ENCODE measurements at regions not wholly inside any gene's neighbourhood (a gene's known extent, or its start where the extent isn't known, plus 50 kb on each side); places are given as distances from the start of the nearest gene placed in this dataset.

DNA sequence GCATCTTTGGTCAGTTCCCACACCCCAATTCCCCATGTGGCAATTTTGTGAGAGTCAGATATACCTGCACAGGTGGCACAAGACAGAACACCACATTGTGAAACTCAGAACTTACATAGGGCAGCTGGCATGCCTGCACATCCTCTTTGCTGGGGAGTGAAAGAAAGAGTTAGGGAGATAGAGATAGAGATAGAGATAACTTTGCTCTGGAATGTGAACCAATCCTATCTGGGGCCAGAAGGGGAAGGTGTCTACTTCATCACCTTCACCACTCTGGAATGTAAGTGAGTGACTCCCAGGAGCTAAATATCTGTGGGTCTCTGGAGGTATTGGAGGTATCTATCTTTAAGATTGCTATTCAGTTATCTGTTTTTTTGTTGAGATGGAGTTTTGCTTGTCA lies 289.2 kb downstream of the OGFRL1 start:
- TF ChIP-seq, protein P1, sequence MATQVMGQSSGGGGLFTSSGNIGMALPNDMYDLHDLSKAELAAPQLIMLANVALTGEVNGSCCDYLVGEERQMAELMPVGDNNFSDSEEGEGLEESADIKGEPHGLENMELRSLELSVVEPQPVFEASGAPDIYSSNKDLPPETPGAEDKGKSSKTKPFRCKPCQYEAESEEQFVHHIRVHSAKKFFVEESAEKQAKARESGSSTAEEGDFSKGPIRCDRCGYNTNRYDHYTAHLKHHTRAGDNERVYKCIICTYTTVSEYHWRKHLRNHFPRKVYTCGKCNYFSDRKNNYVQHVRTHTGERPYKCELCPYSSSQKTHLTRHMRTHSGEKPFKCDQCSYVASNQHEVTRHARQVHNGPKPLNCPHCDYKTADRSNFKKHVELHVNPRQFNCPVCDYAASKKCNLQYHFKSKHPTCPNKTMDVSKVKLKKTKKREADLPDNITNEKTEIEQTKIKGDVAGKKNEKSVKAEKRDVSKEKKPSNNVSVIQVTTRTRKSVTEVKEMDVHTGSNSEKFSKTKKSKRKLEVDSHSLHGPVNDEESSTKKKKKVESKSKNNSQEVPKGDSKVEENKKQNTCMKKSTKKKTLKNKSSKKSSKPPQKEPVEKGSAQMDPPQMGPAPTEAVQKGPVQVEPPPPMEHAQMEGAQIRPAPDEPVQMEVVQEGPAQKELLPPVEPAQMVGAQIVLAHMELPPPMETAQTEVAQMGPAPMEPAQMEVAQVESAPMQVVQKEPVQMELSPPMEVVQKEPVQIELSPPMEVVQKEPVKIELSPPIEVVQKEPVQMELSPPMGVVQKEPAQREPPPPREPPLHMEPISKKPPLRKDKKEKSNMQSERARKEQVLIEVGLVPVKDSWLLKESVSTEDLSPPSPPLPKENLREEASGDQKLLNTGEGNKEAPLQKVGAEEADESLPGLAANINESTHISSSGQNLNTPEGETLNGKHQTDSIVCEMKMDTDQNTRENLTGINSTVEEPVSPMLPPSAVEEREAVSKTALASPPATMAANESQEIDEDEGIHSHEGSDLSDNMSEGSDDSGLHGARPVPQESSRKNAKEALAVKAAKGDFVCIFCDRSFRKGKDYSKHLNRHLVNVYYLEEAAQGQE (IDR thresholded peaks at IDR 0.05; ENCODE audit: insufficient read depth in 1 of 2, low read depth in 2 of 2, low read length in 2 of 2), result no peak
- no peak for TF ChIP-seq FOXP2 (optimal IDR thresholded peaks at IDR 0.05; ENCODE audit: borderline replicate concordance, extremely low read depth, extremely low read length, insufficient read depth)
- TF ChIP-seq TAF1 (IDR thresholded peaks at IDR 0.05; ENCODE audit: borderline replicate concordance, insufficient read depth, low read length), result no peak
- no peak for TF ChIP-seq SIN3A (IDR thresholded peaks at IDR 0.05; ENCODE audit: borderline replicate concordance, insufficient read depth, low read length)
- TF ChIP-seq POLR2AphosphoS5 (IDR thresholded peaks at IDR 0.05; ENCODE audit: low read depth, low read length), result no peak

DNA sequence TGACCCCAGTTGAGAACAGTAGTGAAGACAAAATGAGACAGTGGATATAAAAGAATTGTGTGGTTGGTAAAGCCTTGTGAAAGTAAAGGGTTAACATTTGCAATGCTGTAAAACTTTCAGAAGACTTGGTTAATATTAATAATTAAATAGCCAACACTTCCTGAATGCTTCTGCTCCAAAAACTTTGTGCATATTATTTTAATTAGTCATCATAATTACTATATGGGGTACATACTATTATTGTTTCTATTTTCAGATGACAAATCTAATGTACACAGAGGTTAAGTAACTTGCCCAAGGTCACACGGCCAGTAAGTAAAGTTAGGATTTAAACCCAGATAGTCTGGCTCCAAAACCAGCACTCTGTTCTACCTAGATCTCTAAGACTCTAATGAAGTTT lies 291.3 kb downstream of the OGFRL1 start:
- no peak for TF ChIP-seq FOXP2 (optimal IDR thresholded peaks at IDR 0.05; ENCODE audit: borderline replicate concordance, extremely low read depth, extremely low read length, insufficient read depth)
- TF ChIP-seq, protein P1 (IDR thresholded peaks at IDR 0.05; ENCODE audit: insufficient read depth in 1 of 2, low read depth in 2 of 2, low read length in 2 of 2), result no peak
- TF ChIP-seq POLR2AphosphoS5 (IDR thresholded peaks at IDR 0.05; ENCODE audit: low read depth, low read length), result no peak
- no peak for TF ChIP-seq TAF1 (IDR thresholded peaks at IDR 0.05; ENCODE audit: borderline replicate concordance, insufficient read depth, low read length)
- no peak for TF ChIP-seq SIN3A (IDR thresholded peaks at IDR 0.05; ENCODE audit: borderline replicate concordance, insufficient read depth, low read length)

DNA sequence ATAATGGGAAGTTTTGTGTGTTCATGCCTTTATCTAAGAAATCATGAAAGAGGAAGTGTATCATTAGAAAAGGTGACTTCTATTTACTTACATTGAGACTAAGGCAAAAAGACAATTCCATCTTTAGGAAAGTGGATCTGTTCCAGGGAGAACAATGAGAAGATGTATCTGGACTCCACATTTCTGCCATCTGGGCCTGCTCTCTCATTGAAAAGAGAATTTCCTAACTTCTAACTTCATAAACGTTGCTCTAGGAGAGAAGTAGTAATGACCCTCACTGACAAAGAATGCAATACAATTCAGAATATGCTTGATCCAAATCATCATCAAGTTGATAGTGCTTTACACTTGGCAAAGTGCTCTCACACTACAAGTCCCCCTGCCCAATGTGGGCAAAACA lies 294.2 kb downstream of the OGFRL1 start:
- TF ChIP-seq SIN3A (IDR thresholded peaks at IDR 0.05; ENCODE audit: borderline replicate concordance, insufficient read depth, low read length) (no peak), FOXP2 (optimal IDR thresholded peaks at IDR 0.05; ENCODE audit: borderline replicate concordance, extremely low read depth, extremely low read length, insufficient read depth) (no peak), POLR2AphosphoS5 (IDR thresholded peaks at IDR 0.05; ENCODE audit: low read depth, low read length) (no peak), TAF1 (IDR thresholded peaks at IDR 0.05; ENCODE audit: borderline replicate concordance, insufficient read depth, low read length) (no peak)
- TF ChIP-seq, protein P1 (IDR thresholded peaks at IDR 0.05; ENCODE audit: insufficient read depth in 1 of 2, low read depth in 2 of 2, low read length in 2 of 2), result no peak

DNA sequence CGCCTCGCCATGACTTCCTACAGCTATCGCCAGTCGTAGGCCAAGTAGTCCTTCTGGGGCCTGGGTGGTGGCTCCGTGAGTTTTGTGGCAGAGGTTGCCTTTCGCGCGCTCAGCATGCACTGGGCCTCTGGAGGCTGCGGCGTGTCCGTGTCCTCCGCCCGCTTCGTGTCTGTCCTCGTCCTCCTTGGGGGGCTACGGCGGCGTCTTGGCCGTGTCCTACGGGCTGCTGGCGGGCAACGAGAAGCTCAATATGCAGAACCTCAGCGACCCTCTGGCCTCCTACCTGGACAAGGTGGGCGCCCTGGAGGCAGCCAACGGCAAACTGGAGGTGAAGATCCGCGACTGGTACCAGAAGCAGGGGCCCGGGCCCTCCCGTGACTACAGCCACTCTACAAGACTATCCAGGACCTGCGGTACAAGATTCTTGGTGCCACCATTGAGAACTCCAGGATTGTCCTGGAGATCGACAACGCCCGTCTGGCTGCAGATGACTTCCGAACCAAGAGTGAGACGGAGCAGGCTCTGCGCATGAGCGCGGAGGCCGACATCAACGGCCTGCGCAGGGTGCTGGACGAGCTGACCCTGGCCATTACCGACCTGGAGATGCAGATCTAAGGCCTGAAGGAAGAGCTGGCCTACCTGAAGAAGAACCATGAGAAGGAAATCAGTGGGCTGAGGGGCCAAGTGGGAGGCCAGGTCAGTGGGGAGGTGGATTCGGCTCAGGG lies 296.3 kb downstream of the OGFRL1 start:
- no peak for TF ChIP-seq SIN3A (IDR thresholded peaks at IDR 0.05; ENCODE audit: borderline replicate concordance, insufficient read depth, low read length)
- no peak for TF ChIP-seq TAF1 (IDR thresholded peaks at IDR 0.05; ENCODE audit: borderline replicate concordance, insufficient read depth, low read length)
- TF ChIP-seq POLR2AphosphoS5 (IDR thresholded peaks at IDR 0.05; ENCODE audit: low read depth, low read length), result no peak
- TF ChIP-seq, protein P1 (IDR thresholded peaks at IDR 0.05; ENCODE audit: insufficient read depth in 1 of 2, low read depth in 2 of 2, low read length in 2 of 2), result no peak
- no peak for TF ChIP-seq FOXP2 (optimal IDR thresholded peaks at IDR 0.05; ENCODE audit: borderline replicate concordance, extremely low read depth, extremely low read length, insufficient read depth)

Measured in PFSK-1 (cell line).